HG02938 (cell line): ENCODE measurements at regions not wholly inside any gene's neighbourhood (a gene's known extent, or its start where the extent isn't known, plus 50 kb on each side); places are given as distances from the start of the nearest gene placed in this dataset.

Experiments
- ATAC-seq: cut with Tn5 transposase; IDR thresholded peaks from one replicate; pipeline ENCODE4 v1.9.1; 2021; ENCODE audit warnings: mild to moderate bottlenecking, moderate library complexity; ENCODE audit not compliant: unreplicated experiment

DNA sequence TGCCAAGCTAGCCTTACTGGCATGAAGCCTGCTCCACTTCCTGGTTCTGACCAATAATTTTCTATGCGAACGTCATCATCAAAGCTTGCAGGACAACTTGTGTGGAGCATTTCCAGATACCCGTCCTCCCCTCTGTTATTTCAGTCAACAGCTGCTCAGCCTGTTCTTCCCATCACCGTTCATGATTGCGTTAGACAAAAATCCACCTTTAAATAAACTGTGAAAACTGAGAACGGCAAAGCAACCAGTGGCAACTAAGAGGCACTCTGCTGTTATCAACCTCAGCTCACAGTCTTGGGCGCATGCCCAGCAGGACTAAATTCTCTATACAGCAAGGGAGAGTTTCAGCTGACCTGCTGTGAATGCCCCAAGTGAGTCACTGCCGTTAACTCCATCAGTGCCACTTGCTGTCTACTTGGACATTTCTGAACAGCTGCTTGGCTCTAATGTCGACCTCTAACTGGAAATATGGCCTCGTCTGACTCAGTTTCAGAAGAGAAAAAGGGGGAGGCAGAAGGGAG, 207.4 kb upstream of the RUNX1 start:
- no peak for ATAC-seq

DNA sequence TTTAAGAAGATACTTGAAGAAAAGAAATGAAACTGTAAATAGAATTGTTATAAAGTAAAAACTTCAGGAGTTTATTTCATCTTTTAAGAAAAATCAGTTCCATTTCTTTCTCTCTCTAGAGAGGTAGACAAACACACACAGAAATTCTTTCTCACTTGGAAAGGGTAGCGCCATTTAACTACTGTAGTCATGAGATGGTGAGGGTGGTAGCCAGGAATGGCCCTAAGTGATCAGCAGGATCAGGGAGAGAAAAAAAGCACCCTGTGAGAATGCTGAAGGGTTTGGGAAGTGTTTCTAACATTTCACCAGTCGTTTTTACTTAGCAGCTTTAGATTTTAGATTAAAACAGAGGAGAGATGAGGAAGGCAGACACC, 205.7 kb upstream of the RUNX1 start:
- no peak for ATAC-seq

DNA sequence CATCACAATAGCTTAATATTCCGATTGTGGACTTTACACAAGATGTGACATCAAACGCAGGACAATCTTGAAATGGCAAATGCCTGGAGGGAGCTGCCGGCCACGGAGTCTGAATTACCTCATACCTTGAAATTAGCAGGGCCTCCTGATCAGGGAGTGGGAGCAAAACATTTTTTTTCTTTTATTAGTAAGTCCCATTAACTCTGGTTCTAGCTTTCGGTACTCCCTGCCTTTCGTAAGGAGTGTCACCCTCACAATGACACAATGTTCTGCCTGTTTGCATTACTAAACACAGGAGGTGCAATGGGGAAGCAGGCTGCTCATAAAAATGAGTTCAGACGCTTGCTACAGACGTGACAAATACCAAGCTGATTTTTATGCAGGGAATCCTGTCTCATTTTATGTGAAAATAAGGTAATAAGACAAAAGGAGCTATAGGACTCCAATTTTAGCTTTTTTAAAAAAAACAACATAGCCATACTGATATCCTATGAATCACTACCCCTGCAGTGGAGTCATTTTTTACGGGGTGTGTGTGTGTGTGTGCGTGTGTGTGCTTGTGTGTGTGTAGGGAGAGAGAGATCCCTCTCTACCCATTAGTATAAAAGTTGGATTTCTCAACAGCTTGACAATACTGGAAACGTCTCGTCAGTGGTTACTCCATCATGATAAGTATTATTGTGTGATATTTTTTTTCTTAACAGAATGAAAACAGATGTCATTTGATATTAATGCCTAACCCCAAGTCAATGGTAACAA, 205.1 kb upstream of the RUNX1 start:
- ATAC-seq, result no peak

DNA sequence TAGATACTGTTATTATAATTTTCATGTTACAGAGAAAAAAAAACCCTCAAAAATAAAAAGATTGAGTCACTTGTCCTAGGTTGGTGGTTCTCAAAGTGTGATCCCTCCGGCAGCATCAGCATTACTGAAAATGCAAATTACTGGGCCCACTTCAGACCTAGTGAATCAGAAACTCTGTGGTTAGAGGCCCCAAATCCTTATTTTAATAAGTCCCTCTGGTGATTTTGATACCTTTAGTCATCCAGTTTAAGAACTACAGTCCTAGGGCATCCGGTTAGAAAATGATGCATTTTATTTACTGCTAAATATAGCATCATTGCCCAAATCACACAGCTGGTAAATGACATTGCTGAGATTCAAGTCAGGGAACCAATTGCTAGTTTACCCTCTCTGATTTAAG, 203.7 kb upstream of the RUNX1 start:
- no peak for ATAC-seq

DNA sequence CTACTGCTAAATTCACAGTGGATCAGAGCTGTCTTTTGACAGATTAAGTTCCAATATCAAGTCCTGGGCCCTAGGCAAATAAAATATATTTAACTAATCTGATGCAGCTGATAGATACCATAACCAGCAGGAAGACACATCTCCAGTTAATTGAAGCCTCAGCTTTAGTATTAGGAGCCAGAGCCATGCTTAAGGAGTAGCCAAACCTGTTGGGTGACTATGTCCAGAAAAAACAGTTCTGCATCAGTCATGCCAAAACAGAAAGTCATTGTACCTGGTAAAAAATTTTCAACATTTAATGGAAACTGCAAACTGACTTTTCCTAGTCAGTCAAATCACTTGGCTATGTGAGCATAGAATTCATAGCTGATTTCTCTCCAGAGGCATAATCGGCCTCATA, 200.5 kb upstream of the RUNX1 start:
- no peak for ATAC-seq

DNA sequence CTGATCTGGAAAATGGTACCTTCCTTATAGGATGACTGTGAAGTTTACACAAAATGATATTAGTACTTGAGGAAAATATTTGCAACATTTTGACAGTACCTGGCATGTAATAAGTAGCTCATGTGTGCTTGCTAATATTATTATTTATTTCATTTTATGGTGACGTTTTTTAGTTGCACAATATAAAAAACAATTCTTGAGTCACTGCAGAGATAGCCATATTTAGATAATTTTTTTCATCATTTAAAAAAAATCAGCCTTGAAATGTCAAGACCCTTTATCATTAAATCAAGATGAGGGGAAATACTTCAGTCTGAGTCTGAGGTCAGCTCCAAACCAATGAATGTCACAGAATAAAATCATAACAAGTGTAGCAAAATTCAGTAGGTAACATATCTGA, 196.8 kb upstream of the RUNX1 start:
- no peak for ATAC-seq

DNA sequence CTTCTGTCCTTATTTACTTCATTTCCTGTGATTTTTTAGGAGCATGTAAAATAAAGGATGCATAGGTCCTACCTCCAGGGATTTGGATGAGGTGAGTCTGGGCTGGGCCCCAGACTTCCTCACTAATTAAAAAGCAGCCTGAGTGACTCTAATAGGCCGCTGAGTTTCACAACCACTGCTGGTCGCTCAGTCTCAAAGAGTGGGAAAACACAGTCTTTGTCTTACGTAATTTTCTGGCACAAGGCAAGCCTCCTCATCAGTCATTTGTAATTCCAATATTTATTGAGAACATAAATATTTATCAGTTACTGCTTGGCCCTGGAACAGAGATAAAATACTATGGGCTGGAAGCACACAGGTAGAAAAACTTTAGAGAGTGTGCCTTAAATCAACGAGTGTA, 195.4 kb upstream of the RUNX1 start:
- no peak for ATAC-seq

DNA sequence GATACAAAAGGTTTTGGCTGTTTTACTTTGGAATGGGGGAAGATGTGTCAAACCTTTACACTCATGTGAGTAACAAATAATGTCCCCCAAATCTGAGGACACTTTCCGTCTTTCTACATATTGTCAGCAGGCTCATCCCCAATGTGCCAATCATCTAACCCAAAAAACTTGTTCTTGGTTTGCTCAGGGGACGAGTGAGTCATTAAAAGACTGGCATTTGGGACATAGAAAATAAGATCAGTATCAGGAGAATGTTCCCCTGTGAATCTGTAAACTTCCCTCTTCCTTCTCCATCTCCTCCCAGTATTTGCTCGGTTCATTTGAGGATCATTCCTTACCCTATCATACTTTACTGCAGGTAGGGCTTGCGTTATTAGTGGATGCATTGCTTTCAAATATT, 194.1 kb upstream of the RUNX1 start:
- ATAC-seq, result no peak

DNA sequence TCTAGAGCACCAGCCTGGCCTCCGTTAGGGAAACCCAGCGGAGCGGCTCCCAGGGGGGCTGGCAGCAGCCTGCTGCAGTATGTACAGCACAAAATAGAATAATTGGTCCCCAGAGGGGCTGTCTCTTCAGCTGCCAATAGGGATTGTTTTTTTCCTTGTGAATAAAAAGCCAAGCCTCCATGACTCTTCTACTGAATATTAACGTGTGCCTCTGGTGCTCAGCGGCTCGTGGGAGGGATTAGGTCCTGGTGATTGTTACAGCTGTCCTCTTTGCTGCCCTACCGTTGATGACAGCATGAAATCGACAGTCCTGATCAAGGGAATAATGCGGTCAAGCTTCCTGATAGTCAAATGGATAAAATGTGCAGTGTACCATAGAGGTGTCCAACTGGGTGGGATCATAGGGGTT, 190.7 kb upstream of the RUNX1 start:
- ATAC-seq, result no peak

DNA sequence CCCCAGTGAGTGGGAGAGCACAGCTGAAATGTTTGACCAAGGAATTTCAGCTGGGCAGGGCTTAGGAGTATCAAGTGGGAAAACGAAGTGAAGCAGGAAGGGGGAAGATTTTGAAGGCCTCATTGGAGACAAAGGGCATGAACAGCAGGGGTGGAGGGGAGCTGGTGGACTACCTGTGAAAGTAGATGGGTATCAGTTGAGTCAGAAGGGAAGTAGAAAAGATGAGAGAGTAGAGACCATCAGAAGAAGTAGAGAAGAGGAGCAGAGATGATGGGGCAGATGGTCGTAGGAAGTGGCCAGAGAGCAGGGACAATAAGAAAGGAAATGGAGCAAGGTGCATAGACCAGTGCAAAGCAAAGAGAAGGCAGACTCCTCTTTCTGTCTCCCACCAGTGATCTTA, 189.0 kb upstream of the RUNX1 start:
- no peak for ATAC-seq

DNA sequence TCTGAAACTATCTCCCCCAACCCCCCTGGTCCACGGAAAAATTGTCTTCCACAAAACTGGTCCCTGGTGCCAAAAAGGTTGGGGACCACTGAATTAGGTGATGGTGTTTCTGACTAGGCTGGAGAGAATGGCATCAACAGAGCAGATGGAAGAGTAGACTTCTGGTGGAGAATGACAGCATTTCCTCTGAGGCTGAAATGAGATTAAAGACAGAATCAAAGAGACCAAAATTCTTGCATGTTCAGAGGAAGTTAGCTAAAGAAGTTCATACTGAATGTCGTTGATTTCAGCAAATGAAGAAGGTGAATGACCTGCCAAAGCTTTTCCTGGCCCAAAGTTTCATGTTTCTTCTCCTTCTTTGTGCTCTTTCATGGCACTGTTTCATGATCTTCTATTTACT, 188.2 kb upstream of the RUNX1 start:
- ATAC-seq, result no peak

DNA sequence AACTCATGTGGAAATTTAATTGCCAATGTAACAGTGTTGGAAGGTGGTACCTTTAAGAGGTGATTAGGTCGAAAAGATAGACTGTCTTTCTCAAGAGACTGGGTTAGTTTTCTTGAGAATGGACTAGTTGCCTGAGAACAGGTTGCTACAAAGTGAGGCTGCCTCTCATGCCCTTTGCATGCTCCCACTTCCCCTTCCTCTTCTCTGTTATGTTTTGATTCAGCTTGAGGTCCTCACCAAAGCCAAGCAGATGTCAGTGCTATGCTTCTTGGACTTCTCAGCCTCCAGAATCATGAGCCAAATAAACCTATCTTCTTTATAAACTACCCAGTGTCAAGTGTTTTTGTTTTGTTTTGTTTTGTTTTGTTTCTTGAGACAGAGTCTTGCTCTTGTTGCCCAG, 187.0 kb upstream of the RUNX1 start:
- no peak for ATAC-seq

DNA sequence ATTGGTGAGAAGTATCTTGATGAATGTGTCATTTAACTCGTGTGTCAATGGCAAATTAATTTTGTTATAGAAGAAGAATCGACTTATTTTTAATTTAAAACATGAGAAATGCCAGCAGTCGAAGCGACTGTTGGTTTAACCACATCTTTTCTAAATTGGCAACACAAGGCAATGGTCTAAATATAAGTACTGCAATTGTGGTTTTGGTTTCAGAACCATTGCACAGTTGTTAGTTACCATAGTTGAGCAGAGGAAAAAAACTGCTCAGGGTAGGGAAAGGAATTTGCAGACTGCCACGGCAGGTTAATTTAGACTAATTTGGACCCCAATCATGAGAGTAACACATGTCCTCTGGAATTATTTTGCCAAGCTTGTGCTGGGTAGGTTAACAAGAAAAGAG, 185.6 kb upstream of the RUNX1 start:
- ATAC-seq, result no peak

DNA sequence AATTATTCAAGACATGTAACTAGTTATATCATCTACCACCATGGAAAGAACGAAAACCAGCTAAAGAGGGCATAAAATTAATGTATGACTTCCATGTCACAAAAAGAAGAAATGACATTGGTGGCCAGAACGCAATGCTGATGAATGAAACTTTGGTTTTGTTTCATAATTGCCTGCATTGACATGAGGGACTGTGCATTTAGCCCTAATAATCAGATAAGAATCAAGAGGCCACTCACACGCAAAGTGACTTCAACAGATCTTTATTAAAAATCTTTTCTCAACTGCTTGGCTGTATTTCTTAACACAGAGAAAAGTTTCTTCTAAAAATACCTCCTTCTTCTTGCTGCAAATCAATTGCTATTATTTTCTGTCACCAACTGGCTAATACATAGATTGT, 184.7 kb upstream of the RUNX1 start:
- ATAC-seq, result no peak

DNA sequence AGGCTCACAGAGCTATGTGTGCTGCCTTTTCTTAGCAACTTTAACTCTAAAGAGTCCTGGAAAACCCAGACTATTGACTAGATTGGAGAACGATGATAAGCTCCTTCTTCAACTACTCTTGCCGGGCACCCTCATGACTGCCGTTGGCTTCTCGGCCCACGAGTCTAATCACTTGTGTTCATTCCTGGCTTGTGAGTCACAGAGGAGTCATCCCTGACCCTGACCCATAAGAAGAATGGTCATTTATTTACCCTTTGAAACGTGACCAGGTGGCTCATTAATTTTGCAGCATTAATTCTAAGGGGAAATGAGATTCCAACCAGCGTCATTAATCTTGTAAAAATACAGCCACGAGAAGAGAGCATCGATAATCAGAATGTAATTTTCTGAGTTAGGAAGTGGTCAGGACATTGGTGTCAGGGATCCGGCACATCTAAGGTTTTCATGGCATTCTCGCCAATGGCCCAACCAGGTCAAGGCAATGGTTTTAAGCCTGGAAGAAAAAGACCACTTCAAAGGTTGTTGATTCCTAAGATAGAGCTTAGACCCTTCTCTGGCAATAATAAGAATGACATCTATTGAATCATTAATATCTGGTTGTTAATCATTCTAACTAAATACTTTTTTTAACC, 183.6 kb upstream of the RUNX1 start:
- ATAC-seq, result no peak

DNA sequence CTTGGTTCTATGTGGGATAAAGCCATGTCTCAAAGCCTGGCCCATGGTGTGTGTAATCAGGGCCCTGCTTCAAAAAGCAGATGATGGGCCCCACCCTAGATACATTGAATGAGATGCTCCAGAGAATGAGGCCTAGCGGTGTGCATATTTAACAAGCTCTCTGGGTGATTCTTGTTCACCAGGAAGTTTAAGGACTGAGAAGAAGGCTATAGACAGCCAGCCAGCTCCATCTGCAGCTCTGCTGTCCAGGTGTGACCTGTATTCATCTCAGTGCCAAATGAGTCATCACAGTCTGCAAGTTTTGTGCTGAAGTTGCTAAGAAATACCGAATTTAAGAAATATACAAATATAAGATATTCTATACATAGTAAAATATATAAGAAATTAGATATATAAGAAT, 182.0 kb upstream of the RUNX1 start:
- no peak for ATAC-seq

DNA sequence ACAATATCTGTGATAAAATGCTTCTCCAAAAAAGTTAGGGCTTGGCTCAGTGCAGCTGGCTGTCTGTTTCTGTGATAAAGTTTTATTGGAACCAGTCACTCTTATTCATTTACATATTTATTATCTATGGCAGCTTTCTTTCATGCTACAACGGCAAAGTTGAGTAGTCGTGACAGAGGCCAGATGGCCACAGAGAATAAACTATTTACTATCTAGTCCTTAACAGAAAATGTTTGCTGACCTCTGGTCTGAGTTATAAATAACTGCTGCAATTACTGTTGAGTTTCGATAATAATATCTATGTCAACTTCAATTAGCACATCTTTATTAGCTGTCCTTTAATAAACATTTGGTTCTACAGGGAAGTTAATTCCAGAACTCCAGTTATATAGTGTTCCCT, 180.2 kb upstream of the RUNX1 start:
- no peak for ATAC-seq

DNA sequence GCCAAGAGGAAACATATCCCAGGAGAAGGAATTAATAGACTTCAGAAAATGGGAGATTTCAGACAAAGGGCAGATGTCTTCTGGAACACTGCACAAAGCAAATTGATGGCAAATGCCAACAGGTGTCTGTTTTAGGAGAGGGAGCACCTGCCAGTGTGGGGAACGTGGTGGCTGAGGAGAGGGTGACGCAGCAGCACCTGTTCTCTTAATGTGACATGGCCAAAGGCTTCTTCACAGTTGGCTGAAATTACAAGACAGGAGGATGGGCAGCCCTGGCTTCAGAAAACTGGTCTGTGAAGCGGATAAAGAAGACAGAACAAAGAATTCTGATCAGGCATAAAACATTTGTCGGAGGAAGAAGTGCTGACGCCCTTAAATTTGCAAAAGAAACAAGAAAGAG, 178.7 kb upstream of the RUNX1 start:
- ATAC-seq, result peak; percentile 20

DNA sequence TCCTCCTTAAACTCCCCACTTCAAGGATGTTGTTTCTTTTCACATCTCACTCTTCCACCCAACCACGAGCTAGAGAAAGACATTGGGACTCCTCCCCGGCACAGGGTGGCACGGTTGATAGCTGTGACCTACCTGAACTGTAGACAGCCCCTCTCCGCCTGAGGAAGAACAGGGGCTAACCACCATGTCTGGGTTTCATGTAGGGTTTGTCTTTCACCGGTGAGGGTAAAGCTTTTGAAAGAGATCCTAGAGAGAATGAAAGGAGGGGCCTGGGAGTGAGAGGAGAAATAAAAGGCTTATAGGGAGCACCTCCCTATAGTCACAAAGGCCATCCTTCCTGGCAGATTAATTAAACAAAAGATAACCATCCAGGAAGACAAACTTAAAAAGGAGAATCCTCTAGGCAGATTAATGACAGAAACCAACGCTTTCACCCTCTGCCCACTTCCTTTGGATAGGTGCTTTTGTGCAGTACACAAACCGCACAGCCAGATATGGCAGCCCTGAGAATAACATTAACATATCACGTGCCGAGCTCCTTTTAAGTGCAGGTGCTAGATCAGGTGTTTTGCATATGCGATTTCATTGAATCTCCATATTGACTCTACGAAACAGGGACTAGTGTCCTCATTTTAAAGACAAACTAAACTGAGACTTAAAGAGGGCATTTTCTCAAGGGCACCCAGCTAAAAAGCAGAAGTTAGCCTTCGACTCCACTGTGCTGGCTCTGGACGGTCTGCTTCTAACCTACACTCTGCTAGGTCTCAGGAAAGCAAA, 178.1 kb upstream of the RUNX1 start:
- ATAC-seq, result peak; percentile 71

DNA sequence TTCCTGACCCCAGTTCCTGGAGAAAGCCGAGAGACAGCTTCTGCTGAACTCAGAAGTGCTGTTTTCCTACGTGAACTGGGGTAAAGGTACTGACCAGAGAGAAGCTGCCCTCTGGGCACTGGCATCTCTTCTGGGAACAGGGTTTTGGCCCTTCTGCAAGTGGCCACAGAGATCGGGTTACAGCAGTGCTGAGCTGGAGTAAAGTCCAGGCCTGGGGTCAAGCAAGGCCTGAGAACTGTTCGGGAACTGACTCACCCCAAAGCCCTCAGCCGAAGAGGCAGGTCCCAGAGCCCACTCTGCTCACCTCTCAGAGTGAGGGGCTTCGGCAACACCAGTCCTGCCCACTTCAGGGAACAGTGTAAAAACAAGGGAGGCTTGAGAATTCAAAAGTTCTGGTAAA, 177.2 kb upstream of the RUNX1 start:
- ATAC-seq, result no peak

DNA sequence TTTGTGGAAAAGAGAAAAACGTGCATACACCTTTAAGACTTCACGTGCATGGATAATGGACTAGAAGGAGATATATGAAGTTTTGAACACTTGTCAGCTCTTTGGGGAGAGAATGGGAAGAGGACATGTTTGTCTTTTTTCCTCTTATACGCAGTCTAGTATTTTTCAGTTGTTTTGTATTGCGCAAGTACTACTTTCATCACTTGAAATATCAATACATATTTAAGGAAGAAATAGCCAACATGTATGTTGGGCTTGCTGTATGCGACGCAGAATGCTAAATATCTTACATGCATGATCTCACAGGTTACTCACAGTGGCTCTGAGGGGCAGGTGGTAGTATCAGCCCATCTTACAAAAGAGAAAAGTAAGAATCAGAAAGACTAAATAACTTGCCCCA, 176.5 kb upstream of the RUNX1 start:
- no peak for ATAC-seq
